ENCODE measurements at regions not wholly inside any gene's neighbourhood (a gene's known extent, or its start where the extent isn't known, plus 50 kb on each side); places are given as distances from the start of the nearest gene placed in this dataset.

DNA sequence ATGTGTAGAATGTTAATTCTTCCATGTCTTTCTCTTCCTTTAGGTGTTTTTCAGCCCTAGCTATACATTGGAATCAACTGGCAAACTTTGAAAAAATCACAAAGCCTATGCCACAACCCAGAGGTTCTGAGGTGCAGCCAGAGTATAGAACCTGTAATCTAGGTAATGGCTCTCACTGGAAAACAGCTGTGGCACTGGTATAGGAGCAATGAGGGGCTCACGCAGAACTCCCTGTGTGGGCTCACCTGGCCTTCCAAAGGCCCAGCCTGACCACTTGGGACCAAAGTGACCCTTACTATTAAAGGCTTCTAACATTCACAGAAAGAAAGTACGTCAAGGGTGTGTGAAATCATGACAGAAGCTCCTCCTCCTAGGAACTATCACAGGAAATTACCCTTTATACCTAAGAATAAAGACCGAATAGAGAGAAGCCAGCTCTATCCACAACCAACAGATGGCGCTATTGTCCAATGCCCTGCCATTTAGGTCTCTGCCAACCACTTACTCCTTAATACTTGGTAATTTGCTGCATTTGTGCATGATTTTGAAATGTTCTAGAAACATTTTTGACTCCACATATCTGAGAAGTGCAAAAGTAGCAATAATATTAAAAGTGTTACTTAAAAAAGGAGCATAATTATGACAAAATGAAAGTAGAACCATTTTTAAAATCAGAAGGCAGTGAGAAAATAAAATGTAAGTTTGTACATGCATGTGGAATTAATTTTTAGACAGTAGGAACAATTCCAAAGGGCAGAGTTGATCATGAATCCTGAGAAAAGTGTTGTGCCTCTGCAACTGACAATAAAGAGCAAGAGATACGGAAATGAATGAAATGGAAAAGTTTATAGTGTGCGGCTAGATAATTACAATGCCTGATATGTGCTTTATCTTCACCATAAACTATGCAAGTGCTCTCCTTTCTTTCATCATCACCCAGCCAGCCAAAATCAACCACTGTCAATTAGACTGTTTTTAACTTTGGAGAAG is 93.1 kb upstream of the HAO2 start:
- Histone ChIP-seq H3K9ac (ENCODE audit: insufficient read depth in 1 of 2, low read depth in 2 of 2, low read length in 2 of 2) (no peak overlapping the region), H4K20me1 (replicated peaks; ENCODE audit: control insufficient read depth, insufficient read depth, low read length) (no peaks in the 10 kb centered on the region), H3K4me1 (replicated peaks in 1 of 2; ENCODE audit: control insufficient read depth in 2 of 2, insufficient read depth in 2 of 2, low read length in 2 of 2) (no peaks in the 10 kb centered on the region), H2AFZ (ENCODE audit: low read depth, low read length) (no peak overlapping the region), H3K27ac (ENCODE audit: extremely low read depth, low read depth, low read length) (no peak overlapping the region), H3K79me2 (ENCODE audit: control insufficient read depth, insufficient read depth, low read length) (no peaks in the 10 kb centered on the region), H3K9me1 (ENCODE audit: control insufficient read depth, insufficient read depth, low read length) (no peaks in the 10 kb centered on the region), H3K4me2 (ENCODE audit: insufficient read depth, low read length) (no peak overlapping the region), H3K36me3 (ENCODE audit: control insufficient read depth, insufficient read depth, low read length) (no peaks in the 10 kb centered on the region), H3K27me3 (ENCODE audit: control insufficient read depth in 2 of 2, insufficient read depth in 2 of 2, low read length in 2 of 2) (no peaks in the 10 kb centered on the region), H3K9me3 (replicated peaks; ENCODE audit: control insufficient read depth, insufficient read depth, low read depth, low read length) (no peaks in the 10 kb centered on the region), H3K4me3 (no peak overlapping the region)
- ChIA-PET POLR2A (interaction anchor here (0.6 to 1.8 kb wide), 3 partner anchors 13 to 135 kb away, joined by 3 to 7 read pairs (median 6); partner anchors contain the start of gene WARS2), CTCF (ENCODE audit: low intra/inter-chr PET ratio) (interaction anchor here (0.6 to 1.3 kb wide), 2 partner anchors 91 to 374 kb away, joined by 3 read pairs; no protein-coding TSS in a partner anchor)
- intact Hi-C loops (cut with micrococcal nuclease) (loop anchor here (1.0 to 10.0 kb wide), 4 partner anchors 92 to 1124 kb away; no protein-coding TSS in a partner anchor), in situ Hi-C loops (cut with MboI) (no loop called here)
- DNase-seq (ENCODE audit: extremely low read depth in 1 of 4, low spot score in 3 of 4) (peak; percentile 53 to 68 (median 60)), ATAC-seq (peak; percentile 97), FAIRE-seq (peak; percentile 83)
- BruUV-seq (replicated peaks), result no TSS peak
- WGBS (ENCODE audit: insufficient coverage, low coverage, missing lambda C conversion rate), result 9% methylated on average over 6 of the region's 6 CpGs
- TF ChIP-seq GATAD2B (IDR thresholded peaks at IDR 0.05; ENCODE audit: borderline replicate concordance), result 0 out of 2 replicates have a peak, but pooled peaks have one; percentile 23
- peak; percentile 30 to 63; a peak in 3 of 4 replicates for TF ChIP-seq RAD21 (CRISPR knock-in tag; conservative IDR thresholded peaks at IDR 0.05 in 1 of 2, IDR thresholded peaks at IDR 0.05 in 1 of 2)
- TF ChIP-seq, protein P1, sequence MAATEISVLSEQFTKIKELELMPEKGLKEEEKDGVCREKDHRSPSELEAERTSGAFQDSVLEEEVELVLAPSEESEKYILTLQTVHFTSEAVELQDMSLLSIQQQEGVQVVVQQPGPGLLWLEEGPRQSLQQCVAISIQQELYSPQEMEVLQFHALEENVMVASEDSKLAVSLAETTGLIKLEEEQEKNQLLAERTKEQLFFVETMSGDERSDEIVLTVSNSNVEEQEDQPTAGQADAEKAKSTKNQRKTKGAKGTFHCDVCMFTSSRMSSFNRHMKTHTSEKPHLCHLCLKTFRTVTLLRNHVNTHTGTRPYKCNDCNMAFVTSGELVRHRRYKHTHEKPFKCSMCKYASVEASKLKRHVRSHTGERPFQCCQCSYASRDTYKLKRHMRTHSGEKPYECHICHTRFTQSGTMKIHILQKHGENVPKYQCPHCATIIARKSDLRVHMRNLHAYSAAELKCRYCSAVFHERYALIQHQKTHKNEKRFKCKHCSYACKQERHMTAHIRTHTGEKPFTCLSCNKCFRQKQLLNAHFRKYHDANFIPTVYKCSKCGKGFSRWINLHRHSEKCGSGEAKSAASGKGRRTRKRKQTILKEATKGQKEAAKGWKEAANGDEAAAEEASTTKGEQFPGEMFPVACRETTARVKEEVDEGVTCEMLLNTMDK (IDR thresholded peaks at IDR 0.05; ENCODE audit: borderline replicate concordance, insufficient read depth, low read depth, low read length, poor library complexity, severe bottlenecking), result peak; percentile 48
- no peak for TF ChIP-seq ARID2 (IDR thresholded peaks at IDR 0.05)
- TF ChIP-seq, protein P2, sequence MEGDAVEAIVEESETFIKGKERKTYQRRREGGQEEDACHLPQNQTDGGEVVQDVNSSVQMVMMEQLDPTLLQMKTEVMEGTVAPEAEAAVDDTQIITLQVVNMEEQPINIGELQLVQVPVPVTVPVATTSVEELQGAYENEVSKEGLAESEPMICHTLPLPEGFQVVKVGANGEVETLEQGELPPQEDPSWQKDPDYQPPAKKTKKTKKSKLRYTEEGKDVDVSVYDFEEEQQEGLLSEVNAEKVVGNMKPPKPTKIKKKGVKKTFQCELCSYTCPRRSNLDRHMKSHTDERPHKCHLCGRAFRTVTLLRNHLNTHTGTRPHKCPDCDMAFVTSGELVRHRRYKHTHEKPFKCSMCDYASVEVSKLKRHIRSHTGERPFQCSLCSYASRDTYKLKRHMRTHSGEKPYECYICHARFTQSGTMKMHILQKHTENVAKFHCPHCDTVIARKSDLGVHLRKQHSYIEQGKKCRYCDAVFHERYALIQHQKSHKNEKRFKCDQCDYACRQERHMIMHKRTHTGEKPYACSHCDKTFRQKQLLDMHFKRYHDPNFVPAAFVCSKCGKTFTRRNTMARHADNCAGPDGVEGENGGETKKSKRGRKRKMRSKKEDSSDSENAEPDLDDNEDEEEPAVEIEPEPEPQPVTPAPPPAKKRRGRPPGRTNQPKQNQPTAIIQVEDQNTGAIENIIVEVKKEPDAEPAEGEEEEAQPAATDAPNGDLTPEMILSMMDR (IDR thresholded peaks at IDR 0.05 in 2 of 3, conservative IDR thresholded peaks at IDR 0.05 in 1 of 3; ENCODE audit: insufficient read depth in 2 of 3, low read depth in 1 of 3, low read length in 3 of 3), result peak; percentile 71 to 89 (median 83)
- no peak for TF ChIP-seq ASH1L (IDR thresholded peaks at IDR 0.05; ENCODE audit: borderline replicate concordance, low read depth, partially characterized antibody)
- TF ChIP-seq ZNF212 (CRISPR knock-in tag; IDR thresholded peaks at IDR 0.05), result no peak
- TF ChIP-seq ETS2 (tag; IDR thresholded peaks at IDR 0.05; ENCODE audit: borderline replicate concordance, poor library complexity, severe bottlenecking), result no peak
- TF ChIP-seq, protein P3, sequence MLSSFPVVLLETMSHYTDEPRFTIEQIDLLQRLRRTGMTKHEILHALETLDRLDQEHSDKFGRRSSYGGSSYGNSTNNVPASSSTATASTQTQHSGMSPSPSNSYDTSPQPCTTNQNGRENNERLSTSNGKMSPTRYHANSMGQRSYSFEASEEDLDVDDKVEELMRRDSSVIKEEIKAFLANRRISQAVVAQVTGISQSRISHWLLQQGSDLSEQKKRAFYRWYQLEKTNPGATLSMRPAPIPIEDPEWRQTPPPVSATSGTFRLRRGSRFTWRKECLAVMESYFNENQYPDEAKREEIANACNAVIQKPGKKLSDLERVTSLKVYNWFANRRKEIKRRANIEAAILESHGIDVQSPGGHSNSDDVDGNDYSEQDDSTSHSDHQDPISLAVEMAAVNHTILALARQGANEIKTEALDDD (IDR thresholded peaks at IDR 0.05), result 0 out of 2 replicates have a peak, but pooled peaks have one; percentile 13
- no peak for TF ChIP-seq FOXM1 (IDR thresholded peaks at IDR 0.05; ENCODE audit: low read depth)
- TF ChIP-seq FOXM1 (CRISPR knock-in tag; IDR thresholded peaks at IDR 0.05; ENCODE audit: low read depth), result no peak
- TF ChIP-seq ZNF75A (CRISPR knock-in tag; IDR thresholded peaks at IDR 0.05), result no peak
- TF ChIP-seq SMC3 (conservative IDR thresholded peaks at IDR 0.05; ENCODE audit: insufficient read depth, low read depth, low read length), result peak; percentile 43; the same call in 1 of the 2 replicates
- no peak for TF ChIP-seq LEF1 (IDR thresholded peaks at IDR 0.05)
